Erythroblast (primary cell): ENCODE measurements at regions not wholly inside any gene's neighbourhood (a gene's known extent, or its start where the extent isn't known, plus 50 kb on each side); places are given as distances from the start of the nearest gene placed in this dataset.
"Not testable (repeated sequence)": the region's sequence is repeated elsewhere in the genome, so short reads cannot be mapped to it uniquely, and the experiment has no call there.

Source experiments
- DNase-seq, 2 experiments: peaks; one replicate each; lab custom pipeline; 2025; lab: John Stamatoyannopoulos, UW
- GATA1 ChIP-seq: IDR thresholded peaks from 2 replicates; pipeline ENCODE4 v1.6.1; 2011; ENCODE audit warnings: low read depth, mild to moderate bottlenecking, control low read depth, low read length, moderate library complexity
- POLR2A ChIP-seq: IDR thresholded peaks from 2 replicates; pipeline ENCODE4 v1.6.1; 2011; ENCODE audit warnings: mild to moderate bottlenecking, low read length

GRCh38 chr2:8125741-8126711, 555.8 kb upstream of the ID2 start:
- DNase-seq = peak; percentile 16 to 24
- TF ChIP-seq GATA1 (no peak), POLR2A (no peak)

DNA sequence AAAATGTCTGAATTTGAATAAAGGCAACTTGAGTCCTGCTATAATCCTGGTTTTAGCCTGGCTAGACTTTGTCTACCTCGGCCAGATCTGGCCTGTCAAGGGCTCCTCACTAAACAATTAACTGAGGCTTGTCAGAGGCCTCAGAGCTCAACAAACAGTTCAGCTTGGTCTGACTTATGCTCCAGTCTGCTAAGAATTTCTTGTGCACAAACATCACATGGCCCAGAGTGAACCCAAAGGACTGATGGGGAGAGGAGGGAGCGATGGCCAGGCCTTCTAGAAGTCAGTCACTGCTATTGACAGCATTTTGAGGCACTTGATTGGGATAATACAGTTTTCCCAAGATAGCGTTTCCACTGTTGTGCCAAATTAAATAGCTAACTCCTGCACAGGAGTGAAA, 555.1 kb upstream of the ID2 start:
- DNase-seq = no peak

DNA sequence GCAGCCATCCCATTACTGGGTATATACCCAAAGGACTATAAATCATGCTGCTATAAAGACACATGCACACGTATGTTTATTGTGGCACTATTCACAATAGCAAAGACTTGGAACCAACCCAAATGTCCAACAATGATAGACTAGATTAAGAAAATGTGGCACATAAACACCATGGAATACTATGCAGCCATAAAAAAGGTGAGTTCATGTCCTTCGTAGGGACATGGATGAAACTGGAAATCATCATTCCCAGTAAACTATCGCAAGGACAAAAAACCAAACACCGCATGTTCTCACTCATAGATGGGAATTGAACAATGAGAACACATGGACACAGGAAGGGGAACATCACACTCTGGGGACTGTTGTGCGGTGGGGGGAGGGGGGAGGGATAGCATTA, 550.4 kb upstream of the ID2 start:
- not testable (repeated sequence) for DNase-seq

More for the DNA sequence above, 555.1 kb upstream of the ID2 start:
- no peak for TF ChIP-seq GATA1
- no peak for TF ChIP-seq POLR2A

DNA sequence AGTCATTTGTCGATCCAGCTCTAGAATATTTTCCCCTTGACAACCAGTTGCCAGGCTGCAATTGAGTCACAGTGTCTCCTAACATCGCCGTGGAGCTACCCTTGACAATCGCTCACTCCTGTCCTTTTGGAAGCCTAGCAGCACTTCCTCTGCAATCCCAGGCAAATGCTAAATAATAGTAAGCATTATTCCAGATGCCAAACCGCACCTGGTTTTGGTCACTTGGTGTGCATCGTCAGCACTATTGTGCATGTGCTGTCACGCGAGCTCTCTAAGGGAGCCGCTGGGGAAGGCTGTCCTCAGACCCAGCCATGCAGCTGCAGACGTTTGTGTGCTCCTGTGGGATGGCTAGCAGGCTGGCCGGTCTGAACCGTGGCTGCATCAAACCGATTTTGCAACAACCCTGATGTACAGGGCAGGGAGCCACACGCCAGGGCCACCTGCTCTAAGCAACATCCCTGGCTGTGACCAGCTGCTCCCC, 549.5 kb upstream of the ID2 start:
- TF ChIP-seq POLR2A (no peak), GATA1 (no peak)
- DNase-seq = no peak

DNA sequence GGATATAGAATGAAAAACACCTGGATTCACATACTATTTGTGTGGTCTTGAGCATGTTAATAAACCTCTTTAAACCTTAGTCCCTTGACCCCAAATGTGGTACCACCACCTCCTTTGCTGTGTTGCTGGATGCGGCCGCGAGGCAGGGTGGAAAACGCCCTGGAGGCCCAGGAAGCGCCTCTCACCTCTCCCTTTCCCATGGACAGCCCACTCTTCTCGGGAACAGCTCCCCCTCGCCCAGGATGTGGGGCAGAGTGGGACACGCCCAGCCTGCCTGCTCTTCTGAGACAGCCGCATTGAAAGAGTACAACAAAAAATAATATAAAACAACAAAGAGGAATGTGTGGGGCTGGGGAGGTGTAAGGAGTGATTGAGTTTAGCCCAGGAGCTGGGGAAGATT, 549.0 kb upstream of the ID2 start:
- TF ChIP-seq GATA1 (no peak), POLR2A (no peak)
- DNase-seq = no peak

GRCh38 chr2:8133363-8133762, 548.5 kb upstream of the ID2 start:
- TF ChIP-seq POLR2A = no peak
- TF ChIP-seq GATA1 = no peak
- DNase-seq = peak in 1 of 2 experiments; percentile 5

GRCh38 chr2:8133913-8134472, 547.9 kb upstream of the ID2 start:
- no peak for DNase-seq
- no peak for TF ChIP-seq POLR2A
- no peak for TF ChIP-seq GATA1

- TF ChIP-seq POLR2A = no peak
- no peak for TF ChIP-seq GATA1
- no peak for DNase-seq
Observed at GRCh38 chr2:8134473-8134932, 547.4 kb upstream of the ID2 start.

GRCh38 chr2:8134985-8135682, 546.7 kb upstream of the ID2 start:
- no peak for DNase-seq
- TF ChIP-seq POLR2A = no peak
- TF ChIP-seq GATA1 = no peak

DNA sequence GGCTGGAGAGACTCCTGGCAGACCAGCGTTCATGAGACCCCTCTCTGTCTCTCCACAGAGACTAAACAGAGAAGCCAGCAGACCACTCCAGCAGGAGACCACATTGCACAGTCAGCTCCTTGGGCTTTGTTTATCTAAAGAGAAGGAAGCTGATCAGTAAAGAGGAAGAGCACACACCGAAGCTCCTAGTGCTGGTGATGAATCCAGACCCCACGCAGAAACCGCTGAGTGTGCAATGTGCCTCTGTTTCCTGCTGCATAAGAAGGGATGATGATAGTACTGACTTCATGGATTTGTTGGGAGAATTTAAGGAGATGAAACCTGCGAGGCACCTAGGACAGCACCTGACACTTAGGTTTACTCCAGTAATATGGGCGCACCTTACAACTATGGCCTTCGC, 544.1 kb upstream of the ID2 start:
- no peak for DNase-seq
- TF ChIP-seq GATA1 = no peak
- TF ChIP-seq POLR2A = no peak

DNA sequence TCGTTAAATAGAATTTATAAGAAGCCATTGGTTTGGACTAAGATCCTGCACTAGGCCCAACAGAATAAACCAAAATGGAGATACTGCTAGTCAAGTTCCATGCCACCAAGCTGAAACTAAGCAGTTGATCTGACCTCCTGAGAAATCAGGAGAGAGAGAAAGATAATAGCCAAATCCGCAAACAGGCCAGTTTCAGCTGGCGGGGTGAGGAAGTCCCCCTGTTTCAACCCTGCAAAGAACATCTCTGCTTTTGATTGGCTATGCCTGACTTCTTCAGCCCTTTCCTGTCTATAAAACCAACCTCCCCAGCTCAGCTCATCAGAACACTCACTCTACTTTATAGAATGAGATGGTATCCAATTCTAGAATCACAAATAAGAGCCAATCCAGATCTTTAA, 543.3 kb upstream of the ID2 start:
- TF ChIP-seq GATA1 (no peak), POLR2A (no peak)
- DNase-seq = no peak

- no peak for DNase-seq
- TF ChIP-seq GATA1 = no peak
- no peak for TF ChIP-seq POLR2A
Observed at GRCh38 chr2:8138923-8139667, 542.8 kb upstream of the ID2 start.

DNA sequence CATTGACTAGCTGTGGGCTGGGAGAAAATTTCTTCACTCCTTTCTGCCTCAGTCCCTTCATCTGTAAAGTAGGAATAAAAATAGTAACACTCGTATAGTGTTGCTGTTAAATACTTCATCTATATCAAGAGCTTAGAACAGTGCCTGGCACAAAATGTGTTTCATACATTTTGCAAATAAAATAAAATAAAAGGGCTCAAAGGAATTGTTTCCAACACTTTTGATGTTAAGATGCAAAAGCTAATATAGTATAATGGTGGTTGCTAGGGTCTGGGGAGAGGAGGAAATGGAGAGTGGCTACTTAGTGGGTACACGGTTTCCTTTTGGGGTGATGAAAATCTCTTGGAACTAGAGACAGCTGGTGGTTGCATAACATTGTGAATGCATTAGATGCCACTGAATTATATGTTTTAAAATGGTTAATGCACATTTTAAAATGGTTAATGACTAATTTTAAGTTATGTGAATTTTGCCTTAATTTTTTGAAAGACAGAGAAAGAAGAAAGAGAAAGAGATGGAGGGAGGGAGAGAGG, 542.1 kb upstream of the ID2 start:
- no peak for DNase-seq
- no peak for TF ChIP-seq GATA1
- no peak for TF ChIP-seq POLR2A
